ENCODE measurements at regions not wholly inside any gene's neighbourhood (a gene's known extent, or its start where the extent isn't known, plus 50 kb on each side); places are given as distances from the start of the nearest gene placed in this dataset.

GRCh38 chr5:86884608-86885007 lies 266.9 kb downstream of the COX7C start:
- TF ChIP-seq, protein P1, sequence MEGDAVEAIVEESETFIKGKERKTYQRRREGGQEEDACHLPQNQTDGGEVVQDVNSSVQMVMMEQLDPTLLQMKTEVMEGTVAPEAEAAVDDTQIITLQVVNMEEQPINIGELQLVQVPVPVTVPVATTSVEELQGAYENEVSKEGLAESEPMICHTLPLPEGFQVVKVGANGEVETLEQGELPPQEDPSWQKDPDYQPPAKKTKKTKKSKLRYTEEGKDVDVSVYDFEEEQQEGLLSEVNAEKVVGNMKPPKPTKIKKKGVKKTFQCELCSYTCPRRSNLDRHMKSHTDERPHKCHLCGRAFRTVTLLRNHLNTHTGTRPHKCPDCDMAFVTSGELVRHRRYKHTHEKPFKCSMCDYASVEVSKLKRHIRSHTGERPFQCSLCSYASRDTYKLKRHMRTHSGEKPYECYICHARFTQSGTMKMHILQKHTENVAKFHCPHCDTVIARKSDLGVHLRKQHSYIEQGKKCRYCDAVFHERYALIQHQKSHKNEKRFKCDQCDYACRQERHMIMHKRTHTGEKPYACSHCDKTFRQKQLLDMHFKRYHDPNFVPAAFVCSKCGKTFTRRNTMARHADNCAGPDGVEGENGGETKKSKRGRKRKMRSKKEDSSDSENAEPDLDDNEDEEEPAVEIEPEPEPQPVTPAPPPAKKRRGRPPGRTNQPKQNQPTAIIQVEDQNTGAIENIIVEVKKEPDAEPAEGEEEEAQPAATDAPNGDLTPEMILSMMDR (optimal IDR thresholded peaks at IDR 0.05 in 1 of 3, IDR thresholded peaks at IDR 0.05 in 1 of 3, conservative IDR thresholded peaks at IDR 0.05 in 1 of 3; ENCODE audit: extremely low read depth in 1 of 3, insufficient read depth in 2 of 3, low read length in 3 of 3), result no peak
- no peak for TF ChIP-seq EZH2 (IDR thresholded peaks at IDR 0.05; ENCODE audit: low read length)
- H2AFZ ChIP-seq (ENCODE audit: control insufficient read depth, low read length), result no peak overlapping the region
- DNase-seq (ENCODE audit: low read depth, low spot score) (no peak), FAIRE-seq (no peak)
- H3K4me2 ChIP-seq (ENCODE audit: control insufficient read depth, extremely low read depth, insufficient read depth, low read depth, low read length), result no peak overlapping the region
- no peaks in the 10 kb centered on the region for H3K4me1 ChIP-seq (ENCODE audit: control insufficient read depth, extremely low read depth, insufficient read depth, low read length)
- no peak overlapping the region for H3K4me3 ChIP-seq (ENCODE audit: control insufficient read depth in 2 of 3, extremely low read depth in 1 of 3, insufficient read depth in 2 of 3, low read depth in 1 of 3, low read length in 3 of 3)
- H3K79me2 ChIP-seq (ENCODE audit: control insufficient read depth, insufficient read depth, low read length), result no peaks in the 10 kb centered on the region
- no peaks in the 10 kb centered on the region for H3K27me3 ChIP-seq (ENCODE audit: control insufficient read depth, extremely low read depth, insufficient read depth, low read length)
- no peak overlapping the region for H3K27ac ChIP-seq (ENCODE audit: control insufficient read depth, insufficient read depth, low read length)
- H3K36me3 ChIP-seq (ENCODE audit: control insufficient read depth in 2 of 2, extremely low read depth in 1 of 2, insufficient read depth in 2 of 2, low read length in 2 of 2), result no peaks in the 10 kb centered on the region
- dilution Hi-C loops (cut with MboI; ENCODE audit: extremely low pct_ligation_motif_present, low sequenced_read_pairs), result no loop called here
- no peak overlapping the region for H3K9ac ChIP-seq (ENCODE audit: control insufficient read depth, extremely low read depth, insufficient read depth, low read length)
- no peaks in the 10 kb centered on the region for H3K9me3 ChIP-seq (ENCODE audit: control insufficient read depth, low read depth, low read length)
- H3K9me1 ChIP-seq (ENCODE audit: control insufficient read depth, extremely low read depth, insufficient read depth, low read length), result no peaks in the 10 kb centered on the region
- no peaks in the 10 kb centered on the region for H4K20me1 ChIP-seq (ENCODE audit: control insufficient read depth, extremely low read depth, insufficient read depth, low read length)

GRCh38 chr5:86885011-86885410 lies 267.3 kb downstream of the COX7C start:
- Histone ChIP-seq H3K4me2 (ENCODE audit: control insufficient read depth, extremely low read depth, insufficient read depth, low read depth, low read length) (no peak overlapping the region), H3K9ac (ENCODE audit: control insufficient read depth, extremely low read depth, insufficient read depth, low read length) (no peak overlapping the region), H2AFZ (ENCODE audit: control insufficient read depth, low read length) (no peak overlapping the region), H3K36me3 (ENCODE audit: control insufficient read depth in 2 of 2, extremely low read depth in 1 of 2, insufficient read depth in 2 of 2, low read length in 2 of 2) (no peaks in the 10 kb centered on the region), H3K79me2 (ENCODE audit: control insufficient read depth, insufficient read depth, low read length) (no peaks in the 10 kb centered on the region), H3K4me1 (ENCODE audit: control insufficient read depth, extremely low read depth, insufficient read depth, low read length) (no peaks in the 10 kb centered on the region), H4K20me1 (ENCODE audit: control insufficient read depth, extremely low read depth, insufficient read depth, low read length) (no peaks in the 10 kb centered on the region), H3K27ac (ENCODE audit: control insufficient read depth, insufficient read depth, low read length) (no peak overlapping the region), H3K27me3 (ENCODE audit: control insufficient read depth, extremely low read depth, insufficient read depth, low read length) (no peaks in the 10 kb centered on the region), H3K9me3 (ENCODE audit: control insufficient read depth, low read depth, low read length) (no peaks in the 10 kb centered on the region), H3K4me3 (ENCODE audit: control insufficient read depth in 2 of 3, extremely low read depth in 1 of 3, insufficient read depth in 2 of 3, low read depth in 1 of 3, low read length in 3 of 3) (no peak overlapping the region), H3K9me1 (ENCODE audit: control insufficient read depth, extremely low read depth, insufficient read depth, low read length) (no peaks in the 10 kb centered on the region)
- DNase-seq (ENCODE audit: low read depth, low spot score) (no peak), FAIRE-seq (no peak)
- dilution Hi-C loops (cut with MboI; ENCODE audit: extremely low pct_ligation_motif_present, low sequenced_read_pairs), result no loop called here
- TF ChIP-seq EZH2 (IDR thresholded peaks at IDR 0.05; ENCODE audit: low read length), result no peak
- TF ChIP-seq, protein P1 (optimal IDR thresholded peaks at IDR 0.05 in 1 of 3, IDR thresholded peaks at IDR 0.05 in 1 of 3, conservative IDR thresholded peaks at IDR 0.05 in 1 of 3; ENCODE audit: extremely low read depth in 1 of 3, insufficient read depth in 2 of 3, low read length in 3 of 3), result no peak
